ENCODE measurements at regions not wholly inside any gene's neighbourhood (a gene's known extent, or its start where the extent isn't known, plus 50 kb on each side); places are given as distances from the start of the nearest gene placed in this dataset.

DNA sequence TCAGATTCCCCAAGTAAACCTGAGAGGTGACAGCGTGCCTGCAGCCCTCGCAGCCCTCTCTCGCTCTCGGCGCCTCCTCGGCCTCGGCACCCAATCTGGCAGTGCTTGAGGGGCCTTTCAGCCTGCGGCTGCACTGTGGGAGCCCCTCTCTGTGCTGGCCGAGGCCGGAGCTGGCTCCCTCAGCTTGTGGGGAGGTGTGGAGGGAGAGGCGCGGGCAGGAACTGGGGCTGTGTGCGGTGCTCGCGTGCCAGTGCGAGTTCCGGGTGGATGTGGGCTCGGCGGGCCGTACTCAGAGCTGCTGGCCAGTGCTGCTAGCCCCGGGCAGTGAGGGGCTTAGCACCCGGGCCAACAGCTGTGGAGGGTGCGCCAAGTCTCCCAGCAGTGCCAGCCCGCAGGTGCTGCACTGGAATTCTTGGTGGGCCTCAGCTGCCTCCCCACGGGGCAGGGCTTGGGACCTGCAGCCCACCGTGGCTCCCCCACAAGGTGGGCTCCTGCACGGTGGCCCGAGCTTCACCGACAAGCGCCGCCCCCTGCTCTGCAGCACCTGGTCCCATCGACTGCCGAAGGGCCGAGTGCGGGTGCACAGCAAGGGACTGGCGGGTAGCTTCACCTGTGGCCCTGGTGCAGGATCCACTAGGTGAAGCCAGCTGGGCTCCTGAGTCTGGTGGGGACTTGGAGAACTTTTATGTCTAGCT is 809.7 kb upstream of the ADGRB3 start:
- H3K27ac Mint-ChIP-seq, result no peak overlapping the region
- no peaks in the 10 kb centered on the region for H3K4me1 Mint-ChIP-seq
- H3K27me3 Mint-ChIP-seq (ENCODE audit: low read depth, poor library complexity), result no peaks in the 10 kb centered on the region
- H3K4me3 Mint-ChIP-seq, result no peak overlapping the region
- DNase-seq, result no peak
- H3K36me3 Mint-ChIP-seq (ENCODE audit: low read depth), result no peaks in the 10 kb centered on the region
- TF ChIP-seq, protein P1, sequence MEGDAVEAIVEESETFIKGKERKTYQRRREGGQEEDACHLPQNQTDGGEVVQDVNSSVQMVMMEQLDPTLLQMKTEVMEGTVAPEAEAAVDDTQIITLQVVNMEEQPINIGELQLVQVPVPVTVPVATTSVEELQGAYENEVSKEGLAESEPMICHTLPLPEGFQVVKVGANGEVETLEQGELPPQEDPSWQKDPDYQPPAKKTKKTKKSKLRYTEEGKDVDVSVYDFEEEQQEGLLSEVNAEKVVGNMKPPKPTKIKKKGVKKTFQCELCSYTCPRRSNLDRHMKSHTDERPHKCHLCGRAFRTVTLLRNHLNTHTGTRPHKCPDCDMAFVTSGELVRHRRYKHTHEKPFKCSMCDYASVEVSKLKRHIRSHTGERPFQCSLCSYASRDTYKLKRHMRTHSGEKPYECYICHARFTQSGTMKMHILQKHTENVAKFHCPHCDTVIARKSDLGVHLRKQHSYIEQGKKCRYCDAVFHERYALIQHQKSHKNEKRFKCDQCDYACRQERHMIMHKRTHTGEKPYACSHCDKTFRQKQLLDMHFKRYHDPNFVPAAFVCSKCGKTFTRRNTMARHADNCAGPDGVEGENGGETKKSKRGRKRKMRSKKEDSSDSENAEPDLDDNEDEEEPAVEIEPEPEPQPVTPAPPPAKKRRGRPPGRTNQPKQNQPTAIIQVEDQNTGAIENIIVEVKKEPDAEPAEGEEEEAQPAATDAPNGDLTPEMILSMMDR (IDR thresholded peaks at IDR 0.05), result no peak
- H3K9me3 Mint-ChIP-seq, result peaks cover 23% of the 10 kb centered on the region

DNA sequence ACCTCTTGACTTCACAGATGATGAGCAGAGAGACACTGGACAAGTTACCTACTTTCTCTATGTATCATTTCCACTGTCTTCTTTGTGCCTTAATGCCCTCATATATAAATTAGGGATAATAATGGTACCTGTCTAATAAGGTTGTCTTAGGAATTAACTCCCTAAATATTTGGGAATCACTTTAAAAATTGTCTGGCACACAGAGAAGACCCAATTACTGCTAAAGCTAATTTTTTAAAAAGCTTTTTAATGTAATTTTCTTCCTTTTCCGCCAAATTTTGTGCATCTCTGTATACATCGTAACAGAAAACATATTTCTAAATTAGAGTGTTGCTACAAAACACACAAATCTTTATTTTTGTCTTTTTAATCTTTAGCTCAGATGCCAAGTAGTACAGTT is 816.8 kb upstream of the ADGRB3 start:
- no peak for DNase-seq
- TF ChIP-seq, protein P1 (IDR thresholded peaks at IDR 0.05), result no peak
- Mint-ChIP-seq H3K4me3 (no peak overlapping the region), H3K27ac (no peak overlapping the region), H3K4me1 (no peaks in the 10 kb centered on the region), H3K27me3 (ENCODE audit: low read depth, poor library complexity) (no peaks in the 10 kb centered on the region), H3K9me3 (peaks cover 41% of the 10 kb centered on the region), H3K36me3 (ENCODE audit: low read depth) (no peaks in the 10 kb centered on the region)

DNA sequence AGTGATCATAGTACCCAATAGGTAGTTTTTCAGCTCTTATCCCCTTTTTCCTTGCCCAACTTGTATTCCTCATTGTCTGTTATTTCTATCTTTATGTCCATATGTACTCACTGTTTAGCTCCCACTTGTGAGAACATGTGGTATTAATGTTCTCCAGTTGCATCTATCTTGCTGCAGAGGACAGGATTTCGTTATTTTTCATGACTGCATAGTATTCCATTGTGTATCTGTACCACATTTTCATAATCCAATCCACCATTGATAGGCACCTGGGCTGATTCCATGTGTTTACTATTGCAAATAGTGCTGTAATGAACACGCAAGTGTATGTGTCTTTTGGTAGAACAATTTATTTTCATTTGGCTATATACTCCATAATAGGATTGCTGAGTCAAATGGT is 819.5 kb upstream of the ADGRB3 start:
- Mint-ChIP-seq H3K9me3 (peaks cover 38% of the 10 kb centered on the region), H3K27me3 (ENCODE audit: low read depth, poor library complexity) (no peaks in the 10 kb centered on the region), H3K4me3 (no peak overlapping the region), H3K27ac (no peak overlapping the region), H3K36me3 (ENCODE audit: low read depth) (no peaks in the 10 kb centered on the region), H3K4me1 (no peaks in the 10 kb centered on the region)
- TF ChIP-seq, protein P1 (IDR thresholded peaks at IDR 0.05), result no peak
- DNase-seq, result no peak

DNA sequence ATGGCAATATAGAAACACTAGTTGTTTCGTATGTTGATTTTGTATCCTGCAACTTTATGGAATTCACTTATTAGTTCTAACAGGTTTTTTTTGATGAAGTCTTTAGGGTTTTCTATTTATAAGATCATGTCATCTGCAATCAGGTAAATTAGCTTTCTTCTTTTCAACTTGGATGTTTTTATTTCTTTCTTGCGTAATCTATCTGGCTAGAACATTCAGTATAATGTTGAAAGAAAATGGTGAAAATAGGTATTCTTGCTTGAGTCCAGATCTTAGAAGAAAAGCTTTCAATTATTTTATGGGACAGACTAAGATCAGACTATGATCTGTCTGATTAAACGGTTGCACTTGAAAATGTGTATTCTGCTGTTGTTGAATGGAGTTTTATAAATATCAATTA is 820.8 kb upstream of the ADGRB3 start:
- TF ChIP-seq, protein P1 (IDR thresholded peaks at IDR 0.05), result no peak
- Mint-ChIP-seq H3K27me3 (ENCODE audit: low read depth, poor library complexity) (no peaks in the 10 kb centered on the region), H3K4me1 (no peaks in the 10 kb centered on the region), H3K9me3 (peaks cover 32% of the 10 kb centered on the region), H3K36me3 (ENCODE audit: low read depth) (no peaks in the 10 kb centered on the region), H3K4me3 (no peak overlapping the region), H3K27ac (no peak overlapping the region)
- no peak for DNase-seq

DNA sequence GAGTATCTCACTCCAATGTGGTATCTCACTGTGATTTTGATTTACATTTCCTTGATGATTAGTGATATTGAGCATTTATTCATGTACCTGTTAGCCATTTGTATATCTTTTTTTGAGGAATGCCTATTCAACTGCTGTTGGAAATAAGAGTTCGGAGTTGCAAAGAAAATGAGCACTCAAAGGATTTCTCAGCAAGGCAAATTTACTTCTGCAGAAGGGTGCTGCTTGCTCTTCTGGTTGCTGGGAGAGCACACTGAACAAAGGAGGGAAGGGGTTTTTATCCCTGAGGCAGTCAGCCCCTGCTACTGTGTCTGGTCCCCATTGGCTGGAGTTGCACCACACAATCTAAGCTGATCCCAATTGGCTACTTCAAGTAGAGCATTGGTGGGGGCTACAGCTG is 822.4 kb upstream of the ADGRB3 start:
- no peak for DNase-seq
- TF ChIP-seq, protein P1 (IDR thresholded peaks at IDR 0.05), result no peak
- H3K27me3 Mint-ChIP-seq (ENCODE audit: low read depth, poor library complexity), result no peaks in the 10 kb centered on the region
- H3K27ac Mint-ChIP-seq, result no peak overlapping the region
- no peaks in the 10 kb centered on the region for H3K4me1 Mint-ChIP-seq
- no peaks in the 10 kb centered on the region for H3K36me3 Mint-ChIP-seq (ENCODE audit: low read depth)
- no peak overlapping the region for H3K4me3 Mint-ChIP-seq
- H3K9me3 Mint-ChIP-seq, result peaks cover 32% of the 10 kb centered on the region

DNA sequence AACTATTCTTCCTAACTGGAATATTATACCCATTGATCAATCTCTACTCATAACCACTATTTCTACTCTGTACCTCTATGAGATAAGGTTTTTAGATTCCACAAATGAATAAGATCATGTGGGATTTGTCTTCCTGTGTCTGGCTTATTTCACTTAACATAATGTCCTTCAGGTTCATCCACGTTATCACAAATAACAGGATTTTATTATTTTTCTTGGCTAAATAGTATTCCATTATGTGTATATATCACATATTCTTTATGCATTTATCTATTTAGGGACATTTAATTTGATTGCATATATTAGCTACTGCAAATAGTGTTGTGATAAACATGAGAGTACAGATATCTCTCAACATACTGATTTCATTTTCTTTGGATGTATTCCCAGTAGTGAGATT is 823.0 kb upstream of the ADGRB3 start:
- Mint-ChIP-seq H3K36me3 (ENCODE audit: low read depth) (no peaks in the 10 kb centered on the region), H3K4me3 (no peak overlapping the region), H3K9me3 (peaks cover 32% of the 10 kb centered on the region), H3K27ac (no peak overlapping the region), H3K27me3 (ENCODE audit: low read depth, poor library complexity) (no peaks in the 10 kb centered on the region), H3K4me1 (no peaks in the 10 kb centered on the region)
- TF ChIP-seq, protein P1 (IDR thresholded peaks at IDR 0.05), result no peak
- DNase-seq, result no peak
